ENCODE measurements at regions not wholly inside any gene's neighbourhood (a gene's known extent, or its start where the extent isn't known, plus 50 kb on each side); places are given as distances from the start of the nearest gene placed in this dataset.

DNA sequence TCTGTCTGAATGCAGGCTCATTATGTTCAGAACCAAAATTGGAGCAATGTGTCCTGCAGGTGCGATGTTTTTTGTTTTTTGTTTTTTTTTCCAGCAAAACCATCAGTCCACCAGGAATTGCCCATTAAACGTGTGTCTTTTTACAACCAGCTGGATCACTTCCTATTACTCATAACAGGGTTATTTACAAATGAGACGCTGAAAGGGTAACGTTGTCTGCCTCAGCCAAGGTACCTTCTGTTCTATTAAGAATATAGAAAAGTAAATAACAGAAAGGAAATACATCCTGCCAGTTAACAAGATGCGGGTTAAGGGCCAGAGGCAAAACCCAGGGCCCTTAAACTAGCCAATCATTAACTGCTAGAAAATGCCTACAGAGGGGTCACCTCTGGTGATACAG, 590.4 kb downstream of the TBC1D4 start:
- no peak for DNase-seq (ENCODE audit: low read depth in 2 of 3, low spot score in 1 of 3)

DNA sequence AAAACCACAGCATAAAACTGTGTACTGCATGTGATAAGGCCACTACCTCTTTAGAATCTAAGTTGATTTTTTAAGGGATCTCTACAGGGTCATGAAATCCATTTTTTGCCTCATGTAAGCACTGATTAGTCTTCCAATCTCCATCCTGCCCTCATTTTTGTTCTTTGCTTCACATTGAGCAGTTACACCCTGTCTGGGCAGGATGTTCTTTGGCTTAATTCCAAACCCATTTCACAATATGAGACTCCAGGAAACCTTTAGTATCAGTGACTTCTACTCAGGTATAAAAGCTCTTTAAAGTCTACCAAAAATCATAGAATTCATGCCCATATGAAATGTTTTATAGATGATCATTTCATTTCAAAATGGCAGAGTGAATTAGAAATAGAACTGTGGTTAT, 592.6 kb downstream of the TBC1D4 start:
- DNase-seq (ENCODE audit: low read depth in 2 of 3, low spot score in 1 of 3): no peak

DNA sequence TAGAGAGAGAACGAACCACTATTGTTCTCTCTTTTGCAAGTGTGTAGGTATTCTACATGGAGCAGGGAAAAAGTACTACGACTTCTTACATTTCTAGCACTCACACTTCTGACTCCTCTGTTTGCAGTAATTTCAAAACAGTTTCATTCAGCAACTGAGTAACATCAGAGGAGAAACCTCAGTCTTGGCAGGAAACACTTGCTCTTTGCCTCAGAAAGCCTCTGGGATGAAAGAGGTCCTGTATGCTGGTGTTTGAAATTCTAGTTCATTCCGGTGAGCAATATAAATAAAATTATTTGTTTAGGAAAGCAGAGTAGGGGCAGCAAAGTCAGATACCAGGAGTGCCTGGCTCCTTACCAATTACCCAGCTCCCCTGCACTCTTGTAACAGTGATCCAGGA, 595.5 kb downstream of the TBC1D4 start:
- DNase-seq (ENCODE audit: low read depth in 2 of 3, low spot score in 1 of 3): no peak

DNA sequence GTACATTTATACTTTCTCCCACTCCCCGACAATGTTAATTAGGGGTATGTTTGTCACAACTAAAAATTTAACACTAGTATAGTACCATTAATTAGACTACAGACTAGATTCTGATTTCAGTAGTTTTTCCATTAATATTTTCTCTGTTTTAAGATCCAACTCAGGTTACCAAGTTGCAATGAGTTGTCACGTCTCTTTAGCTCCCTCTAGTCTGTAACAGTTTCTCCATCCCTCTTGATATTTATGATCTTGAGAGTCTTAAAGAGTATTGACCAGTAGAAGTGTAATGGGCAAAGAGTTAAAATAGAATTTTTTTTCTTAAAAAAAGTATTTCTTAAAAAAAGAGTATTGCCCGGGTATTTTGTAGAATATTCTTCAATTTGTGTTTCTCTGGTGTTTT, 598.1 kb downstream of the TBC1D4 start:
- DNase-seq (ENCODE audit: low read depth in 2 of 3, low spot score in 1 of 3): no peak

DNA sequence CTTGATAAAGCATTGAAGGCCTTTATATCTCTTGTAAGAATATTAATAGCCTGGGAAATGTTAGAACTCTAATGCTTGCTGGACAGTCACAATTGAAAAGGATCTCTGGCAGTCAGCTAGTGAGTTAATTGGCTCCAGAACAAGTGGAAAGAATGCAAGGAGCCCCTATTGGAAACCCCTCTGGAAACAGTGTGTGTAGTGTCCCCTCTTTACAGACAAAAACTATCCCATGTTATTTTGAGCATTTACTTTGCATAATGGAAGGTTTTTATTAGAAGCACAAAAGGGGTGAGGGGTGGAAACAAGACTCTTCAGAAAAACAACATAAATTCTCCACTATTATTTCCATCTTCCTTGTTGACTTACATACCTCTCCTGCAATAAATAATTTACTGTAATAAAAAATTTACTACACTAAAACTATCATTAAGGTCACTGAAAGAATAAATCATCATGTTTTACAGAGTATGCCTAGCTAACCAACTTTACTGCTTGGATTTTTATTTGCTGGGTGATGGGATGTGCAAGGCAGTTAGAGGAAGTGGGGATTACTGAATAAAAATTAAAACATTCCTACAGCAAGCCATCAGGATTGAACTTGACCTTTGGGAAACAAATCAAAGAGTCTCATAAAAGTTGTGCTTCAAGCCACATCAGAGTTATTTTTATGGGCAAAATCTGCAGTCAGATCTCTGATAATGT, 610.4 kb downstream of the TBC1D4 start:
- no peak for DNase-seq (ENCODE audit: low read depth in 2 of 3, low spot score in 1 of 3)

DNA sequence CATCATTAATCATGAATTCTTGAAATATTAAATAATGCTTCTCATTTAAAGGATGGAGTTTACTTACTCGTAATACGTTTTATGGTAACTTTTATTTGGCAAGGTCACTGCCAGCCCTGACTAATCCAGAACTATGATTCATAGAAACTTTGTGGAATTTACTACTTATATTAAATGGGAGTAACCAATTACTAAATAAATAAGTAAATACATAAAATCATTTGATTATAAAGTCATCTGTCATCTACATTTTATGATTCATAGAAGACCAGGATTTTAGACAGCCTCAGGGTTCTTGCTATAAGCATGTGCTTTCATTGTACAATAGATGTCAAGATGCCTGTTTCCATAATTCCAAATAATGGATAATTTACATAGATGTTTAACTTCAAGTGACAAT, 611.1 kb downstream of the TBC1D4 start:
- DNase-seq (ENCODE audit: low read depth in 2 of 3, low spot score in 1 of 3): no peak

DNA sequence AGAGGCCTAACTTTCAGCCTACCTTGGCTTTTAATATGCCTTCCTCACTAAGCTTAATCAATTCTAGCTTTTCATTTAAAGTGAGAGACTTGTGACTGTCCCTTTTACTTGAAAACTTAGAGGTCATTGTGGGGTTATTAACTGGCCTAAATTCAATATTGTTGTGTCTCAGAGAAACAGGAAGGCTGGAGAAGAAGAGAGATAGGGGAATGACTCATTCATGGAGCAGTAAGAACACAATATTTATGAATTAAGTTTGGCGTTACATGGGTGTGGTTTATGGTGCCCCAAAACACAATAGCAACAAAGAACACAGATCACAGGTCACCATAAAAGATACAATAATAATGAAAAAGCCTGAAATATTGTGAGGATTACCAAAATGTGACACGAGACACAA, 612.1 kb downstream of the TBC1D4 start:
- no peak for DNase-seq (ENCODE audit: low read depth in 2 of 3, low spot score in 1 of 3)

DNA sequence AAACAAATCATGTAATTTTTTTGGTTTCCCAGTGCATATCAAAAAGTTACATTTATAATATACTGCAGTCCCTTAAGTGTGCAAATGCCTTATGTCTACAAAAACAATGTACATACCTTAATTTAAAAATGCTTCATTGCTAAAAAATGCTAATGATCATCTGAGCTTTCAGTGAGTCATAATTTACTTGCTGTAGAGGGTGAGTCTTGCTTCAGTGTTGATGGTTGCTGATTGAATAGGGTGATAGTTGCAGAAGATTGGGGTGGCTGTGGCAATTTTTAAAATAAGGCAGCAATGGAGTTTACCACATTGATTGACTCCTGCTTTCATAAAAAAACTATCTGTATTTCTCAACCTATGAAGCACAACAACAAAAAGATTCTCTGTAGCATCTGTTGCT, 613.9 kb downstream of the TBC1D4 start:
- DNase-seq (ENCODE audit: low read depth in 2 of 3, low spot score in 1 of 3): no peak

DNA sequence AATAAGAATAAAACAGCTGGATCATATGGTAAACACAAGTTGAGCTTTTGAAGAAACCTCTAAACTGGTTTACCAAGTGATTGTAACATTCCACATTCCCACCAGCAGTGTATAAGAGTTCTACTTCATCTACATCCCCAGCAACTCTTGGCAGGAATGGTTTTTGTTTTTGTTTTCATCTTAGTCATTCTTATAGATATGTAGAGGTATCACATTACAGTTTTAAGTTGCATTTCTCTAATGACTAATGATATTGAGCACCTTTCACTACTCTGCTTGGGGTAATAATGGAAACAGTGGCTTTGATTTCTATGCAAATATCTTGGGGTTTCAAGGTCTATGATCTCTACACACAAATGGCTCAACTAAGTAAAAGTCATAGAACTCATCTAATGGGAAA, 614.5 kb downstream of the TBC1D4 start:
- no peak for DNase-seq (ENCODE audit: low read depth in 2 of 3, low spot score in 1 of 3)

DNA sequence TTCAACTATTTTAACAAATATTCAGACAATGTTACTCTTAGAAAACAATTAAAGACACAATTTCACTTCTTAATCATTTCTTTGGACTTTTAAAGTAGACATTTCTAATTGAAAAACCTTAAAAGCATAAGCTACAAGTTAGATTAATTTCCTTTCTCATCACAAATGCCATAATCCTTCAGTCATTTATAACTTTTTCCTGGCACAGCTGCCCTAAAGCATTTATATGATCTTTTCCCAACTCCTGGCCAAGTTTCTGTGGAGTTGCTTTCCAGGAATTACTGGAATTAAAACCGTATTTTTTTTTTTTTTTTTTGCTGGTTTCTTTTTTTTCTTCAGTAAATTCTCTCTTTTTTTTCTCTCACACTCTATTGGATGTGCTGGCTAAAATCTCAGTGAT, 615.9 kb downstream of the TBC1D4 start:
- no peak for DNase-seq (ENCODE audit: low read depth in 2 of 3, low spot score in 1 of 3)

DNA sequence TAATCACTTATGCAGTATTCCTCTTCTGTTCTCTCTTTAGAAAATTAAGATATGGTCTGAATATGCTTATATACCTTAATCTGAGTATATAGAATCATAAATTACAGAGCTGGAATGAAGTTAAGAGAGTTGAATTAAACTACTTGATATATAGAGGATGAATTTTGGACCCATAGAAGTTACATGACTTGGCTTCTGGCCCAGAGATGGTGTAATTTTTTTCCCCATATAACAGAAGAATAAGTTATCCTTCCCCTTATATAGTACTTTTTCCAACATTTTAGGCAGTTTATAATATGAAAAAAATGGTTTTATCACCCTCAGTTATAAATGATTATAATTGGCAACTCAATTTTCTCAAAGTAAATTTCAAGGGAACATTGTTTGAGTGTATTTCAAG, 616.3 kb downstream of the TBC1D4 start:
- DNase-seq (ENCODE audit: low read depth in 2 of 3, low spot score in 1 of 3): no peak

DNA sequence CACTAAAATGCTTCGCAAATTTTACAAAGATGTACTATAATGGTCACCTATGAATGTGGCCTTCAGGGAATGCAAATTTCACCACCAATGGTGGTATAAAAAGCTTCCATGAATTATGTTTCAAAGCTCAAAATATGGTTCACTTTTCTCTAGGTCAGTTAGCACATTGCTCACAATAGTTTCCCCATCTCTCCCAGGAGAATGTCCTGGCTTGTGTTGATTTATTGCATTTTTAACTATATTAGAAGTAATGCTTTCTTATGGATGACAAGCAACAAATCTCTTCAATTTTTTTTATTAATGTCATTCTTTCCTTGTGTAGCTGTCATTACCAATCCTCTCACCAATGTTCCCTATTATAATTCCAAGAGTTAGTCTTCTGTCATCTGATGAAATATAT, 621.2 kb downstream of the TBC1D4 start:
- DNase-seq (ENCODE audit: low read depth in 2 of 3, low spot score in 1 of 3): no peak

DNA sequence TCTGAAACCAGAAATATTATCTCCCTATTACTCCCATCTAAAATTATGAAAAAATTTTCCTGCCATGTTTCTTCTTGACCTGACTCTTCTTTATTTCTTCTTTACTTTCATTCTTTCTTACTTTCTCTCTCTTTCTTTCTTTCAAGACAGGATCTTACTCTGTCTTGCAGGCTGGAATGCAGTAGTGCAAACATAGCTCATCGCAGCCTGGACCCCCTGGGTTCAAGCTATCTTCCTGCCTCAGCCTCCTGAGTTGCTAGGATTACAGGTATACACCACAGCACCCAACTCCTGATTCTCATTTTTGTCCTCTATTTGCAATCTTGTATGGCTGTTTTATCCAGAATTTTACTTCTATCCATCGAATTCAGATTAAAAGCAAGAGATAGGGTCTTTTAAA, 631.1 kb downstream of the TBC1D4 start:
- no peak for DNase-seq (ENCODE audit: low read depth in 2 of 3, low spot score in 1 of 3)

DNA sequence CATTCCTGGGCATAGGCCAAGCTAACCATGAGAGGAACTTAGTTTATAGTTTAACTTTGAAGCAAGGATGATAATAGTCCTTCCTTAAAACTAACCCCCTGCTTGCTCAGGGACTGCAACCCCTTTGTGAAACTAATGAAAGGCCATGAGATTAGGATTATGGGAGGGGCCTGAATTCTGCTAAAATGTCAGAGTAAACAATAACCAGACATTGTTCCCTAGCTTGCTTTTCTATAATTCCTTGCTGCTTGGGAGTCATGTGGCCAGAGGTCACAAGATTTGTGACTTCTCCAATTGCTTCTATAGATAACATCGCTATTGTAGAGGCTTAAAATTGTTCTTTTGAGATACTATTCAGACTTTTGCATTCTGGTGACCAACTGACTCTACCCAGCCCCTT, 634.0 kb downstream of the TBC1D4 start:
- no peak for DNase-seq (ENCODE audit: low read depth in 2 of 3, low spot score in 1 of 3)

DNA sequence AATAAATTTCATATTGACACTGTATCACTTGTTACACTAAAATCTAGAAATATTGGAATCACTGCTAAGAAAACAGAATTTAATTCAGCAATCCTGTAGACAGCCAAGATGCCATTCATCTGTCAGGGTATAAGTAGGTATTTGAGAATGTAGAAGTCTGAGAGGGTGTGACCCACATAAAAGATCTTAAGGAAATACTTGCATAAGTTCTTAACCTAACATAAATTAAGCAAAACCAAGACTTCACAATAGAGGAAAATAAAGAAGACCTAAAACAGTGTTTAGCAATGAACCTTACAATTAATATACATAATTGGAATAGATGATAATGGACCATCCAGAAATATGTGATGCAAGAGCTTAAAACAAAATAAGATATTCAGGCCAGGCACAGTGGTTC, 636.2 kb downstream of the TBC1D4 start:
- DNase-seq (ENCODE audit: low read depth in 2 of 3, low spot score in 1 of 3): no peak

DNA sequence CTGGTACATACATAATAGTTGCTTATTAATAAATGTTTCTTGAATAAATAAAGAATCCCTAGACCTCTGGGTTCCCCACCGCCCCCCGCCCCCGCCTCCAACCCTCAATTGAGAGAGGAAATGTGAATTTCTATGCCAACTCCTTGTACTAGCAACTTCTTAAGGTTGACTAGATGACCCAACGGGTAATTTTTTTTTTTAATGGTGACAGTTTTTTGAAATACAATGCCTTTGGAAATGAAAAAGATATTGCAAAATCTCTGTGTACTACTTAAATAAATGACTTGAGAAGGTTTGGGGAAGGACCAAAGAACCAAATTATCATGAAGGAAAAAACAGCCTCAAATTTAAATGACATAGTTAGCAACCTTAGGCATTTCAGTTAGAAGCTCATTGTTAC, 640.3 kb downstream of the TBC1D4 start:
- DNase-seq (ENCODE audit: low read depth in 2 of 3, low spot score in 1 of 3): no peak

DNA sequence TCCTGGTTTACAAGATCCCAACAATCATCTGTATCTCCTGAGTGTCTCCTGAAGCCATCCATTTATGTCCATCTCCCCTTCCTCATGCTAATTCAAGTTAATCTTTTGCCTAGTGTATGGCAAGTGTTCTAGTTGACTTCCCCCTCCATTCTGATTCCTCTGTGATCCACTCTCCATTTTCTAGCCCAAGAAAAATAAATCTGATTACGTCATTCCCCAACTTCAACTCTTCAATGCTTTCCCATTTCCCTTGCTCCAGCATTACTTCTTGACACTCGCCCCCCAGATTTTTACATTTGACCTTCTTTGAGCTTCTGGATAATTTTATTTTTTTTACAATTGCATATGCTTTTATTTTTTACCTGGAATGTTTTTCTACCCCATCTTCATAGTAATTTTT, 640.8 kb downstream of the TBC1D4 start:
- DNase-seq (ENCODE audit: low read depth in 2 of 3, low spot score in 1 of 3): no peak

DNA sequence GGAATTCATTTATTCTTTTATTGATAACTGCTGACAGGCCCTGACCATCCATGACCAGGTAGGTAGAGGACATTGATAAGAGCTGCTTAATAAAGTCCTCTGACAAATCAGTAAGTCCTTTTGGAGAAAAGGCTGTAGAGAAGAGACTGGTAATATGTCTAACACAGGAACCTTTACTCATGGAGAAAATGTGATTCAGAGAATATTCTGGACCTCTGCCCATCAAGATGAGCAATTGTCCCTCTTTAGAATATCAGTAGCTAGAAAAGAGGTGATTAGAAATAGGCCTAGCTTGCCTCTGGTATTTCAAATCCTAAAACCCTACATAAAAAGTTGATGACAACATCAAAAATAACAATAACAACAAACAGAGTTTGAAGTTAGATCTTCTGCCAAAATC, 642.3 kb downstream of the TBC1D4 start:
- no peak for DNase-seq (ENCODE audit: low read depth in 2 of 3, low spot score in 1 of 3)

DNA sequence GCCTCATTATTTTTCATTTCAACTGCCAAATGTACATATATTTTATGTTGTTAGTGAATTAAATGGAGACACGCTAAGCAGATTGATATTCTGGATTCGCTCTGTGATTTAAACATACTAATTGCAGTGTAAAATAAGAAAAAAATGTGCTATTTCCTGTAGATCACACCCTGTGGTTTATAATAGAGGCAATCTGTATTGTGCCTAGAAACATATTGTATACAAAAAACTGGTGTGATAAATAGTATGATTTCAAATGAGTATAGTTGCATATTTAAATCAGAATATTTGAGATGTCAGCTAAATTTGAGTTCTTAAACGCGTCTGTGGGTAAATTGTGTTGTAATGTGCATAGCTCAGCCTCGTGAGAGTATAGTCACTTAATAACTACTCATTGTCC, 643.9 kb downstream of the TBC1D4 start:
- DNase-seq (ENCODE audit: low read depth in 2 of 3, low spot score in 1 of 3): no peak

DNA sequence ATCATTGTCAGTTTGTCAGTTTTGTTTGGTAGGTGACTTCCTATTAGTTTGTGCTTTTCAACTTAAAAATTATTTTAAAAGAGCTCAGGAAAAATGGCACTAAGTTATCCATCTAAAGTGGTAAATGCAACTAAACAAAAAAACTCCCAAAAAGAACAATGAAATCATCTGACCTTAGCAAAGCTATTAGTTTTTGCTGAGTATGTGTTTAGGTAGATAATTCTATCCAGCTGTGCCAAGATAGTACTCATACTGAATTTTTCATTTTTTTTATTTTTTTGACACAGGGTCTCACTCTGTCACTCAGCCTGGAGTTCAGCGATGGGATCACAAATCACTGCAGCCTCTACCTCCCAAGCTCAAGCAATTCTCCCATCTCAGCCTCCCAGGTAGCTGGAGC, 645.3 kb downstream of the TBC1D4 start:
- no peak for DNase-seq (ENCODE audit: low read depth in 2 of 3, low spot score in 1 of 3)

DNA sequence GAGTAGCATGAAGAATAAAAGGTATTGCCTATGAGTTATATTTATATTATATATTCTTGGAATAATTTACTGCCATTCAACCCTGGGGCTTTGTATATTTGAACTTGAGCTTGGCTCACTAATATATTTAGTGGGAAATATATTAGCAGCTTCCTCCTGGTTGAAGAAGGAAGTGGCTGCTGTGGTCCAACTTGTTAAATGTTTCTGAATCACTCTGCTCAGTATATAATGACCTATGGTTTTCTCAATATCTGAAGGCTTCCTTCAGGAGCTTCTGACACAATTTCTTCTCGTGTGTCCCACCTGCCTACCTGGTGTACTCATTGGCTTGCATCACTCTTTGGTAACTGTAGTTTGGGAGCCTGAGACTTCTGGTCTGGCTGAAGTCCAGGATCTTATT, 646.4 kb downstream of the TBC1D4 start:
- no peak for DNase-seq (ENCODE audit: low read depth in 2 of 3, low spot score in 1 of 3)

DNA sequence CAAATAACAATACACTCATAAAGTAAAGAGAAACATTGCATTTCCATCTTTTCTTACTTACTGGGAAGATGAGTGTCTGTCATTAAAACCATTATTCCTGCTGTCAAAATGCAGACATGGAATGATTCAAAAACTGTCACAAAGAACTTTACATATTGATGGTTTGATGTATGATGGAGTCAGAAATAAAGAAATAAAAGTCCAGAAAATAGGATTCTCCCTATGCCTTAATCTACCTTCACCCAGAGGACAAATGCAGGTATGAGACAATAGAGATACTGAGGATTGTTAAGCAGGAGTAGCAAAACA, 656.1 kb downstream of the TBC1D4 start:
- no peak for DNase-seq (ENCODE audit: low read depth in 2 of 3, low spot score in 1 of 3)

DNA sequence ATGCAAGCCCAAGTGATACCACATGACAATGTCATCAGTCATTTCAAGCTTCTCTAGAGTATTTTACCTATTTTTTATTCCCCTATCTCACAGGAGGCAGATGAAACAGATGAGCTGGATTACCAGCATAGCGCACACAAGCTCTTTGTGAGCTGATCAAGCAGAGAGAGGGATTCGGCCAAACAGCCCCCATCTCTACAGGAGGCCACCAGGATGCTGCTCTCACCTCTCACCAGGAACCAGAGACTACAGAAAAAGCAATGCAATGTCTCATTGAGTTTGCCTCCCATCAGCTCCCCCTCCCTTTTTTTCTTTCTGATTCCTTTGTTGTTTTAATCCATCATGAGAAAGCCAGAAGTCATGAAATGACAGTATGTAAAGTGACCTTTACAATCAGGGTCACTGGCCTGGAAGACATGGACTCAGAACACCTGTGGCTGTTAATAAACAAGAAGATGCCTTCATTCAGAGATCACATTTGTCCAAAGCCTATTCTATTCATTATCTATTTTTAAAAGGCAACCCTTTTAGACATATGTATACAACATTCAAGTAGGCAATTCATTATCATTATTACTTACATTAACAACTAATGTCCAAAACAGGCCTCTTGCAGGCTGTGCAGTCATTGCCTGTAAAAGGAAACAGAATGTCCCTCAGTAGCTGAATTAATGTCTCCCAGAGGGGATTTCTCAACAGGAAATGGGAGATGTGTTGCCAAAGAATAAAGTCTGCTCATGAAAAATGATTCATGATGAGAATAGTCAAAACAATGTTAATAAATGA, 656.6 kb downstream of the TBC1D4 start:
- no peak for DNase-seq (ENCODE audit: low read depth in 2 of 3, low spot score in 1 of 3)

Data from stimulated activated CD4-positive, alpha-beta T cell treated with anti-CD3 and anti-CD28 coated beads, Interleukin-12 subunit alpha, Interleukin-12 subunit beta, amount 100 ng/mL, for 48 hours (primary cell).